ENCODE measurements at regions not wholly inside any gene's neighbourhood (a gene's known extent, or its start where the extent isn't known, plus 50 kb on each side); places are given as distances from the start of the nearest gene placed in this dataset.
"Not testable (repeated sequence)": the region's sequence is repeated elsewhere in the genome, so short reads cannot be mapped to it uniquely, and the experiment has no call there.

- no peaks in the 10 kb centered on the region for H3K36me3 ChIP-seq (ENCODE audit: control insufficient read depth, insufficient read depth, low read length)
- H3K4me1 ChIP-seq (ENCODE audit: control insufficient read depth, insufficient read depth, low read length), result peaks cover 7% of the 10 kb centered on the region
- H3K4me3 ChIP-seq (ENCODE audit: low read length), result no peak overlapping the region
- H3K27me3 ChIP-seq (ENCODE audit: control insufficient read depth, insufficient read depth, low read length), result no peaks in the 10 kb centered on the region
- no peaks in the 10 kb centered on the region for H3K9me3 ChIP-seq (ENCODE audit: control insufficient read depth, low read depth, low read length)
- H3K27ac ChIP-seq (ENCODE audit: low read length), result peak overlapping the region; percentile 27
- no CpG with 5 or more reads among the region's 8 CpGs for WGBS (ENCODE audit: insufficient coverage, low lambda C conversion rate)
- DNase-seq, result peak; percentile 20 to 53
Observed at GRCh38 chr13:81138353-81138980, 797.5 kb upstream of the SPRY2 start.

- DNase-seq, result no peak
- peaks cover 4% of the 10 kb centered on the region for H3K9me3 ChIP-seq (ENCODE audit: control insufficient read depth, low read depth, low read length)
- no peak overlapping the region for H3K4me3 ChIP-seq (ENCODE audit: low read length)
- WGBS (ENCODE audit: insufficient coverage, low lambda C conversion rate), result no CpG with 5 or more reads among the region's 1 CpG
- no peaks in the 10 kb centered on the region for H3K27me3 ChIP-seq (ENCODE audit: control insufficient read depth, insufficient read depth, low read length)
- H3K27ac ChIP-seq (ENCODE audit: low read length), result no peak overlapping the region
- peaks cover 6% of the 10 kb centered on the region for H3K4me1 ChIP-seq (ENCODE audit: control insufficient read depth, insufficient read depth, low read length)
- no peaks in the 10 kb centered on the region for H3K36me3 ChIP-seq (ENCODE audit: control insufficient read depth, insufficient read depth, low read length)
Observed at GRCh38 chr13:81133066-81133465, 792.1 kb upstream of the SPRY2 start.

- no peak overlapping the region for H3K4me3 ChIP-seq (ENCODE audit: low read length)
Observed at GRCh38 chr13:81117416-81117815, 776.5 kb upstream of the SPRY2 start.

GRCh38 chr13:81116461-81117282 is 775.7 kb upstream of the SPRY2 start:
- 74% methylated on average over 2 of the region's 5 CpGs for WGBS (ENCODE audit: insufficient coverage, low lambda C conversion rate)

More at GRCh38 chr13:81117416-81117815, 776.5 kb upstream of the SPRY2 start:
- Histone ChIP-seq H3K9me3 (ENCODE audit: control insufficient read depth, low read depth, low read length) (no peaks in the 10 kb centered on the region), H3K36me3 (ENCODE audit: control insufficient read depth, insufficient read depth, low read length) (no peaks in the 10 kb centered on the region), H3K27ac (ENCODE audit: low read length) (no peak overlapping the region), H3K27me3 (ENCODE audit: control insufficient read depth, insufficient read depth, low read length) (no peaks in the 10 kb centered on the region), H3K4me1 (ENCODE audit: control insufficient read depth, insufficient read depth, low read length) (no peaks in the 10 kb centered on the region)
- DNase-seq, result no peak

GRCh38 chr13:81109026-81109425 is 768.1 kb upstream of the SPRY2 start:
- DNase-seq, result no peak
- no CpG with 5 or more reads among the region's 1 CpG for WGBS (ENCODE audit: insufficient coverage, low lambda C conversion rate)
- H3K4me3 ChIP-seq (ENCODE audit: low read length), result no peak overlapping the region
- H3K9me3 ChIP-seq (ENCODE audit: control insufficient read depth, low read depth, low read length), result no peaks in the 10 kb centered on the region
- H3K36me3 ChIP-seq (ENCODE audit: control insufficient read depth, insufficient read depth, low read length), result no peaks in the 10 kb centered on the region
- H3K27ac ChIP-seq (ENCODE audit: low read length), result no peak overlapping the region
- no peaks in the 10 kb centered on the region for H3K27me3 ChIP-seq (ENCODE audit: control insufficient read depth, insufficient read depth, low read length)
- H3K4me1 ChIP-seq (ENCODE audit: control insufficient read depth, insufficient read depth, low read length), result peaks cover 18% of the 10 kb centered on the region

More at GRCh38 chr13:81116461-81117282, 775.7 kb upstream of the SPRY2 start:
- Histone ChIP-seq H3K27me3 (ENCODE audit: control insufficient read depth, insufficient read depth, low read length) (no peaks in the 10 kb centered on the region), H3K27ac (ENCODE audit: low read length) (no peak overlapping the region), H3K36me3 (ENCODE audit: control insufficient read depth, insufficient read depth, low read length) (no peaks in the 10 kb centered on the region), H3K4me3 (ENCODE audit: low read length) (no peak overlapping the region), H3K4me1 (ENCODE audit: control insufficient read depth, insufficient read depth, low read length) (no peaks in the 10 kb centered on the region), H3K9me3 (ENCODE audit: control insufficient read depth, low read depth, low read length) (no peaks in the 10 kb centered on the region)
- no peak for DNase-seq

GRCh38 chr13:81106348-81106747 is 765.4 kb upstream of the SPRY2 start:
- Histone ChIP-seq H3K4me3 (ENCODE audit: low read length) (no peak overlapping the region), H3K9me3 (ENCODE audit: control insufficient read depth, low read depth, low read length) (peaks cover 6% of the 10 kb centered on the region), H3K4me1 (ENCODE audit: control insufficient read depth, insufficient read depth, low read length) (peaks cover 18% of the 10 kb centered on the region), H3K27ac (ENCODE audit: low read length) (peak overlapping the region; percentile 59), H3K27me3 (ENCODE audit: control insufficient read depth, insufficient read depth, low read length) (no peaks in the 10 kb centered on the region), H3K36me3 (ENCODE audit: control insufficient read depth, insufficient read depth, low read length) (no peaks in the 10 kb centered on the region)
- no CpG with 5 or more reads among the region's 7 CpGs for WGBS (ENCODE audit: insufficient coverage, low lambda C conversion rate)
- DNase-seq, result peak; percentile 79 to 90

GRCh38 chr13:81104035-81104715 is 763.2 kb upstream of the SPRY2 start:
- WGBS (ENCODE audit: insufficient coverage, low lambda C conversion rate), result 67% methylated on average over 1 of the region's 1 CpG
- Histone ChIP-seq H3K27me3 (ENCODE audit: control insufficient read depth, insufficient read depth, low read length) (no peaks in the 10 kb centered on the region), H3K27ac (ENCODE audit: low read length) (peak overlapping the region; percentile 26), H3K36me3 (ENCODE audit: control insufficient read depth, insufficient read depth, low read length) (no peaks in the 10 kb centered on the region), H3K4me3 (ENCODE audit: low read length) (no peak overlapping the region), H3K9me3 (ENCODE audit: control insufficient read depth, low read depth, low read length) (peaks cover 6% of the 10 kb centered on the region), H3K4me1 (ENCODE audit: control insufficient read depth, insufficient read depth, low read length) (peaks cover 18% of the 10 kb centered on the region)
- no peak for DNase-seq

- H3K9me3 ChIP-seq (ENCODE audit: control insufficient read depth, low read depth, low read length); H3K27me3 ChIP-seq (ENCODE audit: control insufficient read depth, insufficient read depth, low read length); DNase-seq; H3K36me3 ChIP-seq (ENCODE audit: control insufficient read depth, insufficient read depth, low read length); H3K4me3 ChIP-seq (ENCODE audit: low read length); H3K27ac ChIP-seq (ENCODE audit: low read length): not testable (repeated sequence)
- peaks cover 14% of the 10 kb centered on the region for H3K4me1 ChIP-seq (ENCODE audit: control insufficient read depth, insufficient read depth, low read length)
- WGBS (ENCODE audit: insufficient coverage, low lambda C conversion rate), result no CpG with 5 or more reads among the region's 27 CpGs
Observed at GRCh38 chr13:81102066-81102465, 761.1 kb upstream of the SPRY2 start.

- no peaks in the 10 kb centered on the region for H3K9me3 ChIP-seq (ENCODE audit: control insufficient read depth, low read depth, low read length)
- peak; percentile 7 to 32 for DNase-seq
- WGBS (ENCODE audit: insufficient coverage, low lambda C conversion rate), result 92% methylated on average over 2 of the region's 4 CpGs
- H3K4me3 ChIP-seq (ENCODE audit: low read length), result no peak overlapping the region
- no peaks in the 10 kb centered on the region for H3K4me1 ChIP-seq (ENCODE audit: control insufficient read depth, insufficient read depth, low read length)
- no peak overlapping the region for H3K27ac ChIP-seq (ENCODE audit: low read length)
- H3K36me3 ChIP-seq (ENCODE audit: control insufficient read depth, insufficient read depth, low read length), result no peaks in the 10 kb centered on the region
- no peaks in the 10 kb centered on the region for H3K27me3 ChIP-seq (ENCODE audit: control insufficient read depth, insufficient read depth, low read length)
Observed at GRCh38 chr13:81089371-81090157, 748.6 kb upstream of the SPRY2 start.

- no peak overlapping the region for H3K4me3 ChIP-seq (ENCODE audit: low read length)
- no peaks in the 10 kb centered on the region for H3K27me3 ChIP-seq (ENCODE audit: control insufficient read depth, insufficient read depth, low read length)
- H3K27ac ChIP-seq (ENCODE audit: low read length), result no peak overlapping the region
- no peaks in the 10 kb centered on the region for H3K4me1 ChIP-seq (ENCODE audit: control insufficient read depth, insufficient read depth, low read length)
- no peak for DNase-seq
- H3K9me3 ChIP-seq (ENCODE audit: control insufficient read depth, low read depth, low read length), result no peaks in the 10 kb centered on the region
- no CpG with 5 or more reads among the region's 2 CpGs for WGBS (ENCODE audit: insufficient coverage, low lambda C conversion rate)
- no peaks in the 10 kb centered on the region for H3K36me3 ChIP-seq (ENCODE audit: control insufficient read depth, insufficient read depth, low read length)
Observed at GRCh38 chr13:81080911-81081454, 740.1 kb upstream of the SPRY2 start.
